HG03095 (cell line): ENCODE measurements at regions not wholly inside any gene's neighbourhood (a gene's known extent, or its start where the extent isn't known, plus 50 kb on each side); places are given as distances from the start of the nearest gene placed in this dataset.

Experiments used
- ATAC-seq: cut with Tn5 transposase; IDR thresholded peaks from one replicate; pipeline ENCODE4 v1.9.1; 2021; ENCODE audit warnings: moderate library complexity; ENCODE audit not compliant: unreplicated experiment

DNA sequence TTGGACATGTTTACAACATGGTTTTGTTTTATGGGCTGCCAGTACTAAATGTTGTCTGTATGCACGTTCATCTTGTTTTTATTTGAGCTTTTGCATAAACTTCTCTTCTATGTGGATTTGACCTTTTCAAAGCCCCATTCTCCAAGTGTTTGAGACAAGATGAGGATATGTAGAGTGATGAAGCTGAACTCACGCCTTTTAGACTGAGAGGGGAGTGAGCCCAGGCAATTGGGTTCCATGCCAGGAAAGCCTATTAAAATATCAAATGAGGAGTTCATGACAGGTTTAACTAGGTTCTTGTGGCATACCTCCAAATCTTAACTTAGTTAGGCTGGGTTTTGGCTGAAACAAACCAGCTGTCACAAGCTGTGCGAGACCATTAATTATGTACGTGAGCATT lies 170.4 kb upstream of the LDB2 start:
- no peak for ATAC-seq

DNA sequence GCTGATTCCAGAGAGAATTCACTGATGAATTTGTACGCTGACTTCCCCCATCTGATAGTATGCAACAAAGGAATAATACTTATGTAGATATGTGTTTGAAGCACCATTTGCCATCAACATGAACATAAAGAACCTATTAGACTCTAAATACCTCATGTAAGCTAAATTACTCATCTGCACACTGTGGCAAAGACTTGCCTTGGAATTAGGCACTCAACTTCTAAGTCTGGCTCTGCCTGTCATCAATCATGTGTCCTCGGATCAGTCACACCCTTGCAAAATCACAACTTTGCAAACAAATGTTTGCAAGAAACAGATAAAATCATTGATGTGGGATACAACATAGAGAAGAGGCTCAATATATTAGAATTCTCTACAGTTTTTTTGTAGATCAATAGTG lies 169.9 kb upstream of the LDB2 start:
- ATAC-seq, result no peak

DNA sequence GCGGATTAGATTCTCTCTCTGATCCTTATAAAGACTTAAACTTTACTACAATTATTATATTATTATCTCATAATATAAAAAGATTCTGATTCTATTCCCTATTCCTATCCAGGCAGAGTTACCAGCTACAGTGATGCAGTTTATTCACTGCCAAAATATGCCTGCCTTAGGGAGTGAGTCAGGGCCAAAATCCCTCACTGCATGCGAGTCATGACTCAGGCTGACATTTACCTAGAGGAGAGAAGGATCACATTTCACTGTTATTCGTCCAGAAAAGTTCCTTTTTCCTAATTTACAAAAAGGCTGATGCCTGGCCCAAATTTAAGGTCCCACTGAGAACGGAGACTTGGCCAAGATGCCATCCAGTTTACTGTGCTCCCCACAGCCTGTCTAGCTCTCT lies 168.5 kb upstream of the LDB2 start:
- no peak for ATAC-seq

DNA sequence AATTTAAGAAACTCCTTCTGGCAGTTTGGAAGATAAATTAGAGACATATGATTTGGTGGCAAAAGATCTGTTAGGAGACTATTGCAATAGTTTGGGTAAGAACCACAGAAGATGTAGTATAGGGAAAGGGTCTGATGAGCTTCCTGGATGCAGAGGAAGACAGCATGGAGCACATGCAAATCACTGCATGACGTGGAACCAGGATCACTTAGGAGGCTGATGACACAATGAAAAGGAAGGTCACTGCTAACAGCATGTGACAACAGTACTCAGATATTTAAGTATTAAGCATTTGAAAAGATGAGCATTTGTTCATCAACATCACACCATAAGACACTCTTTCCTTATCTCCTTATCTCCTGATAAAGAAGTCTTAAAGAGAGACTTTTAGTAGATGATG lies 167.8 kb upstream of the LDB2 start:
- no peak for ATAC-seq

DNA sequence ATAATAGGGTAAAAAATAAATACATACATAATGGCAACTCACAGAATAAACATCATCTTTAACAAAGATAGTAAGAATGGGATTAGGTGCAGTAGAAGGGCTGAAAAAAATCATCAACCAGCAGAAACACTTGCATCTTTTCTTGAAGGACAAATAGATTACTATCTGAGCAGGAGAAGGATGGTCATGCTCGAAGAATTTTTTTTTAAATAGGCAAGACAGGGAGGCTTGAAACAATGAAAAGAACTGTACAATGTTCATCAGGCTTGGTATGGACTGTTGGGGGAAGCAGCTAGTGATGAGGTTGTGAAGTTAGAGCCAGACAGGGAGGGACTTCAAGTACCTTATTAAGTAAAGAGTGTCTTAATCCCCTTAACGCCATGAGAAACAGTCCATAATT lies 167.4 kb upstream of the LDB2 start:
- ATAC-seq, result no peak

DNA sequence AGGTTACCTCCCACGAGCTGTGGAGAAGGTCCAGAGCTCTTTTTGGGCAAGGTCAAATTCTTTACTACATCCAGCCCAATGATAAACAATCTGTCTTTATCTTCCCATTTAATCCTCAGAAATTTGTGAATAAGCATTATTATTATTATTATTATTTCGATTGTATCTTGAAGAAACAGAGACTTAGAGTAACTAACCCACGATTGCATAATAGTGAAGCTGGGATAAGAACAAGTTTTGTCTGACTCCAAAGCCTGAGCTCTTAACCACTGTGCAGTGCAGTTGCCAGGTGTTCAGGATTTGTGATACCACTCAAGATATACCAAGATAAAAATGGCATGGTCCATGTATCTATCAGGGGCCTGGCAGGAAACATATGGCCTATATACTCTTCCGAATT lies 166.5 kb upstream of the LDB2 start:
- no peak for ATAC-seq

DNA sequence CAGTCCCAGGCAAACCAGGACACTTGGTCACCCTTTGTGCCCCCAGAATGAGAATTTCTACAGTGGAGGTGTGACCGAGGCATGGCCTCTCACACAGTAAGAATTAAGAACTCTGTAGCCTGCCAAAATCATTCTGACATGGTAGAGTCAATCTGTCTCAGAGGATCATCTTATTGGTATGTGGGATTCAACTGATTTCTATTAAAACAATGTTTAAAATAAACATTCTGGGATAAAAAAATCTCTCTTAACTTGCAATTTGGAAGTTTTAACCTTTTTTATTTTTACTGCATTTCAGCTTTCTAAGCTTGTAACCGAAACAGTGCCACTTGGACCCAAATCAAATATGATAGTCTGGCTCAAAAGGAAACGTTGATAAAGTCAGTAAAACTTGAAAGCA lies 165.4 kb upstream of the LDB2 start:
- ATAC-seq, result no peak

DNA sequence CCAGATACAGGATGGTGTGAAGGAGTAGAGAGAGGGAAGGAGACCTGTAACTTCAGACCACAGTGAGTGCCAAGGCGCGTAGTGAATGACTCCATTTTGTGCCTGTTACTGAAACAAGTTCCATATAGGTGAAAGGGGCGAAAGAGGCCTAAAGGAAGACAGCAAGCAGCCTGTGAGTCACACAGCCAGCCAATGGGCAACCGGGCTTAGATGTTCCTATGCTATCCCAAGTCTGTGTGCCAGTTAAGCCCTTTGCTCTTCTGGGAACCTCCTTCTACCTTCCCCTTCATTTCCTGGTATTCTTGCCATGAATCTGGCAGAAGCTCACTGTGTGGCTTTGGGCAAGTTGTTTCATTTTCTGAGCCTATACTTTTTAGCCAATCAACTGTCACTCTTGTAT lies 161.8 kb upstream of the LDB2 start:
- no peak for ATAC-seq

DNA sequence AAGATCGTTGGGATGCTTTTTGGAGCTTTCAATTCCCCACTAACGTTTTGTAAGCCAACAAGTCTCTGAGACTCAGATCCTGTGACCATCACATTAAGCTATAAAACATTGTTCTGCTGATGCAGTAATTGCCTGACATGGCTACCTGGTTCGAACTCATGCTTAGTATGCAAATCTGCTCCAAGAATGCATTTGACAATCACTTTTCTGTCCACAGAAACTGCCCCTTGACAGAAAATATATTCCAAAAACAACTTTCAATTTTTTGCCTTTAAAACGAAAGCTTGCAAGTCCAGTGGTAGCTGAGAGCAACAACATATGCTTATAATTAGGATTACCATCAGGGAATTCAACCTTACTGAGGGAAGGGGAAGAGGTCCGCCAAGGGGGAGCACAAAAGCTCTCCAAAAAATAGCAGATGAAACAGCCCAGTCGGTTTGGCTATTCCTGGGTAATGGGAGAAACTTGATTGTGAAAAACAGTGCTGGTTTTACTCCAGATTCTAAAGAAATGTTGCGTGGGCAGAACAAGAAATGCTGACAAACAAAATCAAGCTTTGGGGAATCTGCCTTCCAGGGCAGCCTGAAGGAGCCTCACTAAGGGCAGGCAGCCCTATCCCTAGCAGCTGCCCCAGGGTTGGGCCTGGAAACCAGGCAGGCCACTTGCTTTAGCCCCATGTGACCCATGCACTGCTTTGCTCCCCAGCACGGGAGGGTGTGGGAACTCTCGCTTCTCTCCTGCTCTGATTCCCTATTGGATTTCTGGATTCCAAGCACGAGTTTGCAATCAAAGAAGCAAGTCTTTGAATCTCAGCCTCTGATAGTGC lies 160.7 kb upstream of the LDB2 start:
- no peak for ATAC-seq

DNA sequence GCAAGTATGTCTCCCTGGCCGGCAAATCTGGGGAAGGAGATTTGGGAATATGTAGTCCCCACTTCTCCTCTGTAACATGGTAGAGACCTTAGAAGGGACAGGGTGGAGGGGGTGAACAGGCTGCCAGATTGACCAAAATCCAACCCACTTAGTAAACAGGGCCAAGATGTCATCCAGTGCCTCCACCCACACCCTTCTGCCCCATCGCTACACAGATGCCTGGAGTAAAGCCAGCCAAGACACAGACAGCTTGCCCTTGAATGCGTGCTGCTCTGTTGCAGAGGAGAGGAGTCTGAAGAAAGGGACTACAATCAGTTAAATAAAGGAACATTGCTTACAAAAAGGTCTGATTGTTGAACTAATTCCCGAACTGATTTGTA lies 160.1 kb upstream of the LDB2 start:
- no peak for ATAC-seq

DNA sequence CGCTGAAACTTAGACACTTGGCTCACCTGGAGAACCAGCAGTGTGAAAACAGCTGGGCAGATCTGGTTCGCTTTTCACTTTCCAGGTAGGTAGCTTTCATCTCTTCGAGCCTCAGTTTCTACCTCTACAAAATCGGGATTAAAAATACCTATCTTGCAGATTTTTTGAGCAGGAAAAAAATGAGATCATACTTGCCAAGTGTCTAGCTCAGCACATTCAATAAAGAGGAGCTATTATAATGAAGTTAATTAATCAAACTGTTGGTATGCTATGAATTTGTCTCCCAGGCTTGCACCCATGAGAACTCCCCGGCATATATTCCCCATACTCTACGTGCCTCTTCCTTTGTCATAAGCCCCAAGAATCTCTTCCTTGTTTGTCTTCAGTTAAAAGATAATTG lies 158.6 kb upstream of the LDB2 start:
- ATAC-seq, result no peak

DNA sequence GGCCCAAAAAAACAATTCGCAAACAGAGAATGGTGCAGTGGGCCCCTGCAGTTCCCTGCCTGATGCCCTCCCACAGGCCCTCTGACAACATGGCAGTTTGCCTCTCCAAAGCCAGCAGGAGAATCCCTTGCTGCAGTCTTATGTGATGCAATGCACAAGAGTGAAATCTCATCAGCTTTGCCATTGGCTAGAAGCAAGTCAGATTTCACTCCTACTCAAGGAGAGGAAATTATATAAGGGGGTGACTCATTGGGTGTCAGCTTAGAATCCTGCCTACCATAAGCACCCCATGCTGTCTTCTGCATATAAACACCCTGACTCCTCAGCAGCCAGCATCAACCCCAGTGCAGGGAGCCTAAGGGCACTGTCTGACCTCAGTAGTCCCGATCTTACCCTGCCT lies 157.3 kb upstream of the LDB2 start:
- ATAC-seq, result no peak

DNA sequence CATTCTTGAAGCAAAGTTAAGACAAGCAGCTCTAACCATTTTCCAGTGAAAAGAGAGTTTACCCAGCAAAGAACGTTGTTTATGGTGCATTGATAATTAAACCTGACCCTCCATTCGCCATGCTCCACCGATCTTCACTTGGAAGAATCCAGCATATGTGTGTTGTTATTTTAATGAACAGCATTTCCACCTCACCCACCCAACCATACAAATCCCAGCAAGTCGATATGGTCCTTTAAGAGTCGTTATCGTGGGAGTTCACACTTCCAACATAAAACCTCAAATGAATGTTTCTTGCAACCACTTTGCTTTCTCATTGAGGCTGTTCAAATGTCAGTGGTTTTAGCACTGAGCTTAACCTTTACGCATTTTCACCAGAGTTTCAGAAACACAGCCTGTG lies 147.4 kb upstream of the LDB2 start:
- ATAC-seq, result no peak

DNA sequence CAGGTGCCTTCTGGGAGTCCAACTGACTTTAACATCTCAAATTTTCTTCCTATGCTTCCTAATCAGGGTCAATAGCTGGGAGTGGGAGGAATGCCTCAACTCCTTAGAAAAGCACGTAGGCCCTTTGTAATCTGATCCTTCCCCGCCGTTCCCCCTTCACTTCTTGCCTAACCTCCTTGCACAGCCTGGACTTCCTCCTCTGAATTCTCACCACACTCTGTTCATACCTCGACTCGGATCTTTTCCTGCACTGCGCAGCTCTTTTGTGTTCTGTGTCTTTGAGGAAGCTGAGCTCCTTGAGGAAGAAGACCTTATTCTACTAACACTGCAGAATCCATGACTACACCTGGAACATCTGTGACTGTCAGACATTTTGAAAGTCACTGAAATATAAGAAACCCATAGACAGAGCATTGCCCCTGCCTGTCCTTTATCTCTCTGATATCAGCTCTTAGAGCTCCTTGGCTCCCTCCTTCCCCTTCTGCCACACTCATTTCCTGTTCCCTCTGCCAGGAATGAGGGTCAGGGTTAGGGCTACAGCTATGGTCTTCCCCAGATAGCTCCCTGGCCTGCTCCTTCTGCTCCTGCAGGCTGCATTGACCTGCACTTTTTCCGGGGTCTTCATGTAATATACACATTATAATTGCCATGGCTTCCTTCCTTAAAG lies 140.2 kb upstream of the LDB2 start:
- ATAC-seq, result no peak

DNA sequence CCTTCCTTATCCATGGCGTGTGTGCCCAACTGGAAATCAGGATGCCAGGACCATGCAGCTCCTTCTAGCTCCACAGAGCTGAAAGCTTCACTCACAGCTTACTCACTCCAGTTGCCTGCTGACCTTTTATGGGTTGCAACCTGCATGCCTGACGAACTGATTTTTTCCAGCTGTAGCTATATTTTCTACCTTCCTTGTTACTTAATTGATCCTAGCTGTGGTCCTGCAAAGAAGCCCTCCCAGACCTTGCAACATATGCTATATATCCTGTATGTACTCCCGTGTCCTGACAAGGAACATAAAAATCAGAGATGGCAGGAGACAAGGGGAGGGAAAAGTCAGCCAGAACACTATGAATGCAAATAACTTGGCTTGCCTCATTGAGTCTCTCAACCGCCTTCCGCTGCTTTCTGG lies 135.3 kb upstream of the LDB2 start:
- no peak for ATAC-seq

DNA sequence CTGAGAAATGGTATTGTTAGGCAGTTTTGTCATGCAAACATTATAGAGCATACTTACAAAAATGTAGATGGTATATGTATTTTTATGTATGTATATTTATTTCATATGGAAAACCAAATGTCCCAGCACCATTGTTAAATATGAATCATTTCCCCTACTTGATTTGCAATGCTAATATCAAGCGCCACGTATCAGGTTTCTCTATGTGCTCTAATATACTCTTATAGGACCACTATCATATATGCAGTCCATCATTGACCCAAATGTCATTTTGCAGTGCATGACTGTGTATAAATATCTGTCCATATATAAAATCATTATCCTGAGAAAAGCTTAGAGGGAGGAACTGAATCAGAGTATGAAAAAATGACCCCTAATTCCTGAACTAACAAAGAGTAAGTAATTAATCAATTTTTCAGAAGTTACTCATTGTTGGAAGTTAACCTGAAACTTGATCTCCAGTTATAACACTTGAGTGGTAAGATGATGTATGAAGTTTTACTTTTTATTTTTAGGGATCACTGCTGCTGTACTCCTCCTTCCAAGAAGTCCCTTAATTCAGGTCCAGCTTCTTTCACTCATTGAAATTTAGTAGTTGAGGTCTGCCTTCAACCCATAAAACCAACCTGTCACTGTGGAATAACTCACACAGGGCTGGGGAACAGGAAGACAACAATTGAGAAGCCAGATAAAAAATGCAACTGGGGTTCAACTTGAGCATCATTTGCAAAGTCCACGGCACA lies 134.8 kb upstream of the LDB2 start:
- no peak for ATAC-seq

DNA sequence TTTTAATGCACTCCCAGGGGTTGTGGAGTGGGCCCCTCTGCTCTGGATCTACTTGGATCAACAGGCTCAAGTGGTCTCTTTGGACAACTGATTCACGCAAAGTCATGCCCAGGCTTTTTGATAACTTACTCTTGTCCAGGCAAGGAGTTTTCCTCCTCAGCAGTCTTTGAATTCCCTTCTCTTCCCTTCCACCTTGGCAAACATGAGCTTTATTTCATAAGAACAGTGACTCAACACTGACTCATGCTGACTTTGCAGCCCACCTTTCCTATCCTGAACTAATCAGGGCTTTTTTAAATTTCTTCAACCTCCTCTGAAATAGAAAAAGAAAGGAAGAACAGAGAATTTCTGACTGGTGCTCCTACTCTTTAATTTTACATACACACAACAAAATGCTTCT lies 132.1 kb upstream of the LDB2 start:
- ATAC-seq, result no peak

DNA sequence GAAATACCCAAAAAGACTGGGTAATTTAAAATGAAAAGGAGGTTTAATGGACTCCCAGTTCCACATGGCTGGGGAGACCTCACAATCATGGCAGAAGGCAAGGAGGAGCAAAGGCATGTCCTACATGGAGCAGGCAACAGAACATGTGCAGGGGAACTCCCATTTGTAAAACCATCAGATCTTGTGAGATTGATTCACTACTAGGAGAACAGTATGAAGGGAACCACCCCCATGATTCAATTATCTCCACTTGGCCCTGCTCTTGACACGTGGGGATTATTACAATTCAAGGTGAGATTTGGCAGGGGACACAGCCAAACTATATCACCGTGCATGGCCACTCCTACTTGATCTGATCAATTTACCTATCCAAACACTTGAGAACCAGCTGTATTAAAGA lies 131.5 kb upstream of the LDB2 start:
- no peak for ATAC-seq

DNA sequence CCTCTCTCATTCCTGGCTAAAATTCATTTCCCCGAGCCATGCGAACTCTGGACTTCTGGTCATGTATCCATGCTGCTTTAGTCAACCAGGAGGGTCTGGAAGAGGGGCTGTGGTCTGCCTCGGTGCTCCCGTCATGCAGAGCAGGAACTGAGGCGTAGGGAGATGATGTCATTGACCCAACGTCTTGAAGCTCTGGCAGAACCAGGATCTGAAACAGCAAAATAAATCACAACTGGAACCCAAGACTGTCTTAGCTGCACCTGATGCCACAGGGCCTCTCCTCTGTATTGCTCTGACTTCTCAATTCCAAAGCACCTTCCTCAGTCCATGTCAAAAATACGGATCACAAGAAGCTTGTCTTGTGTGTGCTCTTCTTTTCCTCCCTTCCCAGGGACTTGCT lies 131.0 kb upstream of the LDB2 start:
- no peak for ATAC-seq

DNA sequence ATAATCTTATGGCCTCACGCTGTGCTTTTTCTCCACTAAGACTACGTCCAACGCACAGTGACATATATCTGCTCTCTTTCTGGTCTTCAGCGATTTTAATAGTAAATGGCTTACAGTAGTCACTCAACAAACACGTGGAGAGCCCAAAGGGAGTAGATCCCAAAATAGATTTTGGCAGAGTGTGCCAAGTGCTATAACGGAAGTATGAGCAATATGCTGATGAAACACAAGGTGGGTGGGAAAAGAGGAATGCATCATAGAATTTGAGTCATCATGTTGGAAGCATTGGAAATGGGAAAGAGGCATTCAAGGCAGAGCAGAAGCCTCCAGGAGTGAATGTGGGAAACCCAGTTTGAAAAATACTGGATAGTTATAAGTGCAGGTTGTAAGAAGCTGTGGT lies 129.1 kb upstream of the LDB2 start:
- no peak for ATAC-seq

DNA sequence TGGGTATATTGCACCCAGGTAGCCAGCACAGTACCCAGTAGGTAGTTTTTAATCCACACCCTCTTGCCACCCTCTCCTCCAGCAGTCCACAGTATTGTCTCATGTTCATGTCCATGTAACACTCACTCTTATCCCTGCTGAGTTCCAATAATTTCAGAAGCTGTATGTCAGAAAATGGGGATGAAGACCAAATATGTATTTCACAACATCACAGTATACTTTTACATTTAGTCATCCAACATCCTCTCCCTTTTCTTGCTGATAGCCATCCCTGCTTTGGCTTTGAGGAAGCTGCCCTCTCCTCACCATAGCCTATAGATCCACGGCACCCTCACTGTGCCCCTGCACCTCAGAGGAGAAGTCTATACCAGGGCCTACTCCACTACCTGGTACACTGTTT lies 126.0 kb upstream of the LDB2 start:
- ATAC-seq, result no peak

DNA sequence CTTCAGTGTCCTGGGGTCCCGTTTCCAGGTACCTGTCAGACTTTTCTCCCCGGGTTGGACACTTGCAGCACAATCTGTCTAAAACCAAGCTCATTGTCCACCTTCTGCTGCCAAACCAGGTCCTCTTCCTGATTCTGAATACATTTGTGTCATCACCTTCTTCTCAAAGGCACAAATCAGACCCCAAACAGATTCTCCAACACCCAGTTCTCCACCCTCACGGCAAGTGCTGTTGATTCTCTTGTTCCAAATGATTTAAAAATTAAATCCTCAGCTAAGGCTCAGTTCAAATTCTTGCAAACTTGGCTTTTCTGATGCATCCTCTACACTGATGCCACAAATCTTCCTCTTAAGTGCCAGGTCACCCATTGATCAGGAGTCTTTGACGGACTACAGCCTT lies 122.5 kb upstream of the LDB2 start:
- no peak for ATAC-seq
